ENCODE measurements at regions not wholly inside any gene's neighbourhood (a gene's known extent, or its start where the extent isn't known, plus 50 kb on each side); places are given as distances from the start of the nearest gene placed in this dataset.

DNA sequence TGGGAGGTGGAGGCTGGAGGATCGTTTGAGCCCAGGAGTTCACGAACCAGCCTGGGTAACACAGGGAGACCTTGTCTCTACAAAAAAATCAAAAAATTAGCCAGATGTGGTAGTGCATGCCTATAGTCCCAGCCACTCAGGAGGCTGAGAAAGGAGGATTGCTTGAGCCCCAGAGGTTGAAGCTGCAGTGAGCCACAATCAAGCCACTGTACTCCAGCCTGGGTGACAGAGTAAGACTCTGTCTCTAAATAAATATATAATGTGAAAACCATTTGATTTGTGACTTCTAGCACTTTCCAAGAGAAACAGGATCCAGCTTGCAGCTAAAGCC lies 459.1 kb downstream of the SOX9 start:
- Histone ChIP-seq H3K9me3 (replicated peaks; ENCODE audit: control insufficient read depth, insufficient read depth, low read length) (no peaks in the 10 kb centered on the region), H2AFZ (ENCODE audit: low read depth, low read length) (no peak overlapping the region), H3K27ac (ENCODE audit: insufficient read depth, low read depth, low read length) (no peak overlapping the region), H3K36me3 (ENCODE audit: control insufficient read depth in 2 of 2, extremely low read depth in 1 of 2, insufficient read depth in 2 of 2, low read length in 2 of 2) (no peaks in the 10 kb centered on the region), H3K27me3 (ENCODE audit: control insufficient read depth in 2 of 2, insufficient read depth in 2 of 2, low read length in 2 of 2) (no peaks in the 10 kb centered on the region), H4K20me1 (replicated peaks; ENCODE audit: control insufficient read depth, extremely low read depth, insufficient read depth, low read length) (no peaks in the 10 kb centered on the region), H3K9me1 (replicated peaks; ENCODE audit: control insufficient read depth, extremely low read depth, insufficient read depth, low read length) (no peaks in the 10 kb centered on the region), H3K4me1 (ENCODE audit: control insufficient read depth, extremely low read depth, insufficient read depth, low read length) (no peaks in the 10 kb centered on the region), H3K79me2 (ENCODE audit: control insufficient read depth, insufficient read depth, low read length) (no peaks in the 10 kb centered on the region), H3K9ac (replicated peaks; ENCODE audit: extremely low read depth, insufficient read depth, low read length) (no peak overlapping the region), H3K4me2 (ENCODE audit: insufficient read depth, low read length) (no peak overlapping the region), H3K4me3 (replicated peaks in 1 of 3; ENCODE audit: insufficient read depth in 1 of 3, low read depth in 1 of 3, low read length in 3 of 3) (no peak overlapping the region)
- CTCF ChIA-PET: interaction anchor here (1.0 kb wide), 1 partner anchor 23 kb away, joined by 5 read pairs; no protein-coding TSS in a partner anchor
- no peak for TF ChIP-seq GATA2 (IDR thresholded peaks at IDR 0.05; ENCODE audit: insufficient read depth, insufficient read length, low read depth, low read length)
- no peak for TF ChIP-seq MYC (IDR thresholded peaks at IDR 0.05; ENCODE audit: low read depth, low read length)
- TF ChIP-seq POLR2A (IDR thresholded peaks at IDR 0.05; ENCODE audit: low read depth, low read length): no peak
- TF ChIP-seq JUN (IDR thresholded peaks at IDR 0.05; ENCODE audit: borderline replicate concordance, insufficient read depth, insufficient read length, low read depth): no peak
- TF ChIP-seq POLR2AphosphoS5 (IDR thresholded peaks at IDR 0.05; ENCODE audit: insufficient read depth, low read depth, low read length): no peak
- TF ChIP-seq, protein P1, sequence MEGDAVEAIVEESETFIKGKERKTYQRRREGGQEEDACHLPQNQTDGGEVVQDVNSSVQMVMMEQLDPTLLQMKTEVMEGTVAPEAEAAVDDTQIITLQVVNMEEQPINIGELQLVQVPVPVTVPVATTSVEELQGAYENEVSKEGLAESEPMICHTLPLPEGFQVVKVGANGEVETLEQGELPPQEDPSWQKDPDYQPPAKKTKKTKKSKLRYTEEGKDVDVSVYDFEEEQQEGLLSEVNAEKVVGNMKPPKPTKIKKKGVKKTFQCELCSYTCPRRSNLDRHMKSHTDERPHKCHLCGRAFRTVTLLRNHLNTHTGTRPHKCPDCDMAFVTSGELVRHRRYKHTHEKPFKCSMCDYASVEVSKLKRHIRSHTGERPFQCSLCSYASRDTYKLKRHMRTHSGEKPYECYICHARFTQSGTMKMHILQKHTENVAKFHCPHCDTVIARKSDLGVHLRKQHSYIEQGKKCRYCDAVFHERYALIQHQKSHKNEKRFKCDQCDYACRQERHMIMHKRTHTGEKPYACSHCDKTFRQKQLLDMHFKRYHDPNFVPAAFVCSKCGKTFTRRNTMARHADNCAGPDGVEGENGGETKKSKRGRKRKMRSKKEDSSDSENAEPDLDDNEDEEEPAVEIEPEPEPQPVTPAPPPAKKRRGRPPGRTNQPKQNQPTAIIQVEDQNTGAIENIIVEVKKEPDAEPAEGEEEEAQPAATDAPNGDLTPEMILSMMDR (IDR thresholded peaks at IDR 0.05; ENCODE audit: extremely low read depth in 1 of 2, insufficient read depth in 1 of 2, low read depth in 1 of 2, low read length in 2 of 2): no peak
- TF ChIP-seq, protein P2, sequence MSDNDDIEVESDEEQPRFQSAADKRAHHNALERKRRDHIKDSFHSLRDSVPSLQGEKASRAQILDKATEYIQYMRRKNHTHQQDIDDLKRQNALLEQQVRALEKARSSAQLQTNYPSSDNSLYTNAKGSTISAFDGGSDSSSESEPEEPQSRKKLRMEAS (IDR thresholded peaks at IDR 0.05; ENCODE audit: insufficient read depth, insufficient read length): no peak
- no peak for TF ChIP-seq FOS (IDR thresholded peaks at IDR 0.05; ENCODE audit: borderline replicate concordance, insufficient read depth, low read length)
- TF ChIP-seq EZH2 (IDR thresholded peaks at IDR 0.05; ENCODE audit: borderline replicate concordance, low read depth, low read length, severe bottlenecking): no peak
- dilution Hi-C loops (cut with MboI; ENCODE audit: extremely low pct_ligation_motif_present, low sequenced_read_pairs): no loop called here
- FAIRE-seq: no peak
- BruUV-seq (replicated peaks): no TSS peak
- intact Hi-C loops (cut with micrococcal nuclease): no loop called here
- DNase-seq (ENCODE audit: low read depth, low spot score): no peak
- POLR2A ChIA-PET: no interaction called here
